ENCODE measurements at regions not wholly inside any gene's neighbourhood (a gene's known extent, or its start where the extent isn't known, plus 50 kb on each side); places are given as distances from the start of the nearest gene placed in this dataset.
"Not testable (repeated sequence)": the region's sequence is repeated elsewhere in the genome, so short reads cannot be mapped to it uniquely, and the experiment has no call there.

DNA sequence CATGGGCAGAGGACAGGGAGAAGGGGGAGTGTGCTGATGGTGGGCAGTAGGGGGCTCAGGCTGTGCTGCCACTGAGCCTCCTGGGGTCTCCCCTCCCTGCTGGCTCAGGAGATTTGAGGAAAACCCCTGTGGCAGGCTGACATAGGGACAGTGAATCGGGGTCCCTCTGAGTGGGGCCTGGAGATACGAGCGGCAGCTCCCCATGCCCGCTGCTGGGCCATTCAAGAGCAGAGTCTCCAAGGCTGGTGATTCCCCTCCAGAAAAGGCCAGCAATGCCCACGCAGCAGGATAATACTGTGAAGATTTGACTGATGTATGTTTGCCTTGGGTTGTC, 288.7 kb upstream of the SFSWAP start:
- no peaks in the 10 kb centered on the region for H3K27me3 ChIP-seq (ENCODE audit: control insufficient read depth in 3 of 3, insufficient read depth in 3 of 3, low read length in 3 of 3)
- H3K27ac ChIP-seq (ENCODE audit: low read depth in 1 of 3, low read length in 2 of 3), result no peak overlapping the region
- DNase-seq, result no peak
- no peak for FAIRE-seq
- H3K9me3 ChIP-seq (ENCODE audit: control insufficient read depth in 2 of 2, insufficient read depth in 1 of 2, low read depth in 1 of 2, low read length in 1 of 2), result peaks cover 0 to 8% of the 10 kb centered on the region in 2 donors
- no peaks in the 10 kb centered on the region for H3K4me1 ChIP-seq (ENCODE audit: control insufficient read depth in 3 of 3, insufficient read depth in 2 of 3, low read depth in 1 of 3, low read length in 2 of 3)
- 74 to 88% (median 86%) methylated on average over 5 of the region's 5 CpGs for WGBS, 3 donors
- no peak overlapping the region for H3K4me3 ChIP-seq (ENCODE audit: low read depth in 1 of 3, low read length in 3 of 3)
- H3K36me3 ChIP-seq (ENCODE audit: control insufficient read depth in 3 of 3, insufficient read depth in 2 of 3, low read depth in 1 of 3, low read length in 3 of 3), result no peaks in the 10 kb centered on the region

DNA sequence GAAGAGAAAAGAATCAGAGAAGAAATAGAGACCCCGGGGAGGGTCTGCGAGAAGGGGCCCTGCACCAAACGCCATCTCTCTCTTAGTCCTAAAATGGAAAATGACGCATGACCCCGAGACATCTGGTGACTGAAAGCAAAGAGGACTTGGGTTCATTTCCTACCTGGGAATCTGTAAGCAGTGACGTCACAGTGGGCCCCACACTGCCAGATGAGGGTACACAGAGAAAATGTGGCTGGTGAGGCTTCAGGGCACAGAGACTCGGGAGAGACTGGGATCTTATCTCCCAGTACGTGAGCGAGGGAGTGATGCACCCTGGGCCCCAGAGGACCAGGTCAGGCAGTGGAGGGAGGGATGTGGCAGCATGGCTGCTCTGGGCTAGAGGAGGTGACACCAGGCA, 288.1 kb upstream of the SFSWAP start:
- 71 to 82% (median 79%) methylated on average over 9 of the region's 9 CpGs for WGBS, 3 donors
- no peak for FAIRE-seq
- H3K9me3 ChIP-seq (ENCODE audit: control insufficient read depth in 2 of 2, insufficient read depth in 1 of 2, low read depth in 1 of 2, low read length in 1 of 2), result peaks cover 0 to 8% of the 10 kb centered on the region in 2 donors
- DNase-seq, result no peak
- H3K4me1 ChIP-seq (ENCODE audit: control insufficient read depth in 3 of 3, insufficient read depth in 2 of 3, low read depth in 1 of 3, low read length in 2 of 3), result no peaks in the 10 kb centered on the region
- no peak overlapping the region for H3K27ac ChIP-seq (ENCODE audit: low read depth in 1 of 3, low read length in 2 of 3)
- no peak overlapping the region for H3K4me3 ChIP-seq (ENCODE audit: low read depth in 1 of 3, low read length in 3 of 3)
- H3K36me3 ChIP-seq (ENCODE audit: control insufficient read depth in 3 of 3, insufficient read depth in 2 of 3, low read depth in 1 of 3, low read length in 3 of 3), result no peaks in the 10 kb centered on the region
- peaks cover 0 to 4% (median 0%) of the 10 kb centered on the region in 3 donors for H3K27me3 ChIP-seq (ENCODE audit: control insufficient read depth in 3 of 3, insufficient read depth in 3 of 3, low read length in 3 of 3)

DNA sequence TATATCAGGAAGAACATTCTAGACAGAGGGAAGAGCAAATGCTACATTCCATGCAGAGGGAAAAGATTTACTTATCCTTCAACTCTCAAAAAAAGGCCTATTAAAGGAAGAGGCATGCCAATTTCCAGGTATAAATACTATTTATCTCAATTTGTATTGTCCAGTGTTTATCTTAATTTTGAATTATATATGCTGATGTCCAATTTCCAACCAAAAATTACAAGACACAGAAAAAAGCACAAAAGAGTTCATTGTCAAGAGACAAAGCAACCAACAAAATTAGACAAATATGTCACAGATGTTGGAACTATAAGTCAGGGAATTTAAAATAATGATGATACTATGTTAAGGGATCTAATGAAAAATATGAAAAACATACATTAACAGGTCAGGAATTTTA, 286.6 kb upstream of the SFSWAP start:
- H3K27me3 ChIP-seq (ENCODE audit: control insufficient read depth in 3 of 3, insufficient read depth in 3 of 3, low read length in 3 of 3), result peaks cover 0 to 4% (median 0%) of the 10 kb centered on the region in 3 donors
- FAIRE-seq, result no peak
- H3K36me3 ChIP-seq (ENCODE audit: control insufficient read depth in 3 of 3, insufficient read depth in 2 of 3, low read depth in 1 of 3, low read length in 3 of 3), result no peaks in the 10 kb centered on the region
- no peak overlapping the region for H3K4me3 ChIP-seq (ENCODE audit: low read depth in 1 of 3, low read length in 3 of 3)
- no peak for DNase-seq
- H3K4me1 ChIP-seq (ENCODE audit: control insufficient read depth in 3 of 3, insufficient read depth in 2 of 3, low read depth in 1 of 3, low read length in 2 of 3), result no peaks in the 10 kb centered on the region
- H3K9me3 ChIP-seq (ENCODE audit: control insufficient read depth in 2 of 2, insufficient read depth in 1 of 2, low read depth in 1 of 2, low read length in 1 of 2), result peaks cover 0 to 8% of the 10 kb centered on the region in 2 donors
- no peak overlapping the region for H3K27ac ChIP-seq (ENCODE audit: low read depth in 1 of 3, low read length in 2 of 3)

DNA sequence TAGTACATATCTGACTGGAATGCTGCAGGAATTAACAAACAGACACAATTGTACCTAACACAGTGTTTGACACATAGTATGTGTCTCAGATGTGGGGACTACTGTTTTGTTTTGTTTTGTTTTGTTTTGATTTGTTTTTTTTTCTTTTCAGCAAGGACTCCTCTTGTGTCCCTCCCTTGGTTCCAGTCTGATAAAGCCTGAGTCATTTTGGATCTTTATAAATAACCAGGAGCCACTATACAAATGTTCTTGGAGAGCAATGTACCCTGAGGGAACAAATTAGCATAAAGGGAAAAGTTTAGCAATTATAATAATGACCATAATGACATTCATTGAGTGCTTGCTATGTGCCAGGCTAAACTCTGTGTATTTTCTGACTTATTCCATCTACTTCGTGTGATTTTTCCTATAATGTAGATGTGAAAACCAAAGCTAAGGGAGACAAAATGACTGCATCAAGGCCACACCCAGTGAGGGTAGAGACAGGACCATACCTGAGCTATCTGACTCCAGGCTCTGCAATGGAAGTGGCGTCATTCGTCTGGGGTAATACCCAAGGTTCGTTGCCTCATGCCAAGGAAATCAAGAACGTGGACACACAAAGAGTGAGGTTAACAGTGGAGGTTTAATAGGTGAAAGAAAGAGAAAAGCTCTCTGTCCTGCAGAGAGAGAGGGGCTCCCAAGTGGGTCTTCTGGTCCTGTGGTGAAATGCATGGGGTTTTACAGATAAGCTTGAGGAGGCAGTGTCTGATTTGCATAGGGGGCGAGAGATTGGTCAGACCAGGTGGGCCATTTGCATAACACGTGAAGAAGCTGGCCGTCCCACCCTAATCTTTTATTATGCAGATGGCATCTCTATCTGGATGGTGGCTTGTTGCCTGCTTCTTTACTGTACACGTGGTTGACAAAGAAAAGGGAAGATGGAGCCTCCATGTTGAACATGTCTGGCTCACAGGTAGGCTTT, 285.5 kb upstream of the SFSWAP start:
- peaks cover 0 to 8% of the 10 kb centered on the region in 2 donors for H3K9me3 ChIP-seq (ENCODE audit: control insufficient read depth in 2 of 2, insufficient read depth in 1 of 2, low read depth in 1 of 2, low read length in 1 of 2)
- no peak overlapping the region for H3K27ac ChIP-seq (ENCODE audit: low read depth in 1 of 3, low read length in 2 of 3)
- no peaks in the 10 kb centered on the region for H3K4me1 ChIP-seq (ENCODE audit: control insufficient read depth in 3 of 3, insufficient read depth in 2 of 3, low read depth in 1 of 3, low read length in 2 of 3)
- FAIRE-seq (no peak), DNase-seq (no peak)
- H3K36me3 ChIP-seq (ENCODE audit: control insufficient read depth in 3 of 3, insufficient read depth in 2 of 3, low read depth in 1 of 3, low read length in 3 of 3), result no peaks in the 10 kb centered on the region
- 77 to 83% (median 78%) methylated on average over 9 of the region's 9 CpGs for WGBS, 3 donors
- H3K27me3 ChIP-seq (ENCODE audit: control insufficient read depth in 3 of 3, insufficient read depth in 3 of 3, low read length in 3 of 3), result peaks cover 0 to 4% (median 0%) of the 10 kb centered on the region in 3 donors
- no peak overlapping the region for H3K4me3 ChIP-seq (ENCODE audit: low read depth in 1 of 3, low read length in 3 of 3)

DNA sequence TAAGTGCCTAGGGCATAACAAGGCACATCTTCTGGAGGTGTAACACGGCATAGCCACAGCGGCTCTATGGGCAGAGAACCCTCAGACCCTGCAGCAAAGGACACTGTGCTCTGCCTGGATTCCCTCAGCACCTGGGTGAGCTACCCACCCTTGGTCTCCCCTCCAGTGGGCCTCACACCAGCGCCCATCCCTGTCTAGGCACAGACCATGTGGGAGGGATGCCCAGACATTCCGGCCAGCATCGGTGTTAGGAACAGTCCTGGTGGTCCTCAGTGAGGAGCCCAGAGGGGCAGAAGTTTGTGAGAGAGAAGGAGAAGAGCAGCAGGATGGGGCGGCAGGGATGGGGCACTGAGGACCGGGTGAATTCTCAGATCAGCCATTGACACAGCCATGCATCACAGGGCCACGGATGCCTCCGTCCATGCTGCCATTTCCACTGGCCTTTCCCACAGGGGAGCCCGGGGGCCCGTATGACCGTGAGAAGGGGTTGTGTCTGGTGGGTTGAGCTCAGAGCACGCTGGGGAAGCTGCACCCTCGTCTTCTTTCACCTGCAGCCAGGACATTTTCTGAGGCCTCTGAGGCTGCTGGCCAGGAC, 282.7 kb upstream of the SFSWAP start:
- peaks cover 0 to 9% (median 0%) of the 10 kb centered on the region in 3 donors for H3K27me3 ChIP-seq (ENCODE audit: control insufficient read depth in 3 of 3, insufficient read depth in 3 of 3, low read length in 3 of 3)
- H3K9me3 ChIP-seq (ENCODE audit: control insufficient read depth in 2 of 2, insufficient read depth in 1 of 2, low read depth in 1 of 2, low read length in 1 of 2), result peaks cover 0 to 8% of the 10 kb centered on the region in 2 donors
- no peaks in the 10 kb centered on the region for H3K4me1 ChIP-seq (ENCODE audit: control insufficient read depth in 3 of 3, insufficient read depth in 2 of 3, low read depth in 1 of 3, low read length in 2 of 3)
- H3K4me3 ChIP-seq (ENCODE audit: low read depth in 1 of 3, low read length in 3 of 3), result no peak overlapping the region
- no peak for DNase-seq
- H3K36me3 ChIP-seq (ENCODE audit: control insufficient read depth in 3 of 3, insufficient read depth in 2 of 3, low read depth in 1 of 3, low read length in 3 of 3), result no peaks in the 10 kb centered on the region
- WGBS, 3 donors, result 58 to 72% (median 61%) methylated on average over 12 to 14 of the region's 14 CpGs
- FAIRE-seq, result no peak
- H3K27ac ChIP-seq (ENCODE audit: low read depth in 1 of 3, low read length in 2 of 3), result no peak overlapping the region

DNA sequence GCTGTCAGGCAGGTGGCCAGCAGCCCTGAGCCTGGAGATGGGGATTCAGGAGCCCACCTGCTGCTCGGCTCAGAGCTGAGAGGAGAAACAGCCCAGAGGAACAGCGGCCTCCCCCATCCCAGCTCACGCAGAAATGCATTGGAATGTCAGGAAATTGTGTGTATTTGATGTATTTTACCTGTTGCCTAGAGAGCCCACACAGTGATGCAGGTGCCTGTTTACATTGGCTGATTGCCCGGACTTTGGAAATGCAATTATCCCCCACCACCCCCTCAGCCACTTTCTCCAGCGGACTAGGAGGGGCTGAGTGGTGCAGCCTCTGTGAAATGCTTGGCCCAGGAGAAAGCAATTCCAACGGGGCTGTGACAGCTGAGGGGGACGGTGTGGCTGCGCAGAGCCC, 281.7 kb upstream of the SFSWAP start:
- WGBS, 3 donors, result 14 to 28% (median 18%) methylated on average over 3 to 4 of the region's 8 CpGs
- not testable (repeated sequence) for DNase-seq; H3K36me3 ChIP-seq (ENCODE audit: control insufficient read depth in 3 of 3, insufficient read depth in 2 of 3, low read depth in 1 of 3, low read length in 3 of 3); H3K27me3 ChIP-seq (ENCODE audit: control insufficient read depth in 3 of 3, insufficient read depth in 3 of 3, low read length in 3 of 3); H3K4me3 ChIP-seq (ENCODE audit: low read depth in 1 of 3, low read length in 3 of 3); H3K9me3 ChIP-seq (ENCODE audit: control insufficient read depth in 2 of 2, insufficient read depth in 1 of 2, low read depth in 1 of 2, low read length in 1 of 2); FAIRE-seq; H3K27ac ChIP-seq (ENCODE audit: low read depth in 1 of 3, low read length in 2 of 3); H3K4me1 ChIP-seq (ENCODE audit: control insufficient read depth in 3 of 3, insufficient read depth in 2 of 3, low read depth in 1 of 3, low read length in 2 of 3)

DNA sequence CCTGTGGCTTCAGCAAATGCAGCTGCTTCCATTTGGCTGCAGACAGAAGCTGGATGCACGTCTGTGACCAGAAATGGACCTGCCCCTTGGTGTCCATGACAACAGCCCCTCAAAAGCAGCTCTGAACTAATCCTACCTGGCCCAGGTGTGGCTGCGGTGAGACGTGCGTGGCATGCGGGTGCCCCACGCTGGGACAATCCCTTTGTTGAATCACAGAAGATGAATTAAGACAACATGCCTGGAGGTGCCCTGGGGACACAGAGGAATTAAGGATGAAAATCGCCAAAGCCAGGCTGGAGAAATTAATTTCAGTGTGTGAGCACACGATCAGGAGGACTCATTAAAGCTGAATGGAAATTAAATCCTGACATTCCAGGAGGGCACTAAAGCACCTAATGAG, 281.2 kb upstream of the SFSWAP start:
- not testable (repeated sequence) for H3K4me3 ChIP-seq (ENCODE audit: low read depth in 1 of 3, low read length in 3 of 3); H3K36me3 ChIP-seq (ENCODE audit: control insufficient read depth in 3 of 3, insufficient read depth in 2 of 3, low read depth in 1 of 3, low read length in 3 of 3); H3K27me3 ChIP-seq (ENCODE audit: control insufficient read depth in 3 of 3, insufficient read depth in 3 of 3, low read length in 3 of 3); DNase-seq; H3K4me1 ChIP-seq (ENCODE audit: control insufficient read depth in 3 of 3, insufficient read depth in 2 of 3, low read depth in 1 of 3, low read length in 2 of 3); FAIRE-seq; H3K9me3 ChIP-seq (ENCODE audit: control insufficient read depth in 2 of 2, insufficient read depth in 1 of 2, low read depth in 1 of 2, low read length in 1 of 2); H3K27ac ChIP-seq (ENCODE audit: low read depth in 1 of 3, low read length in 2 of 3)
- WGBS, 3 donors, result 14 to 45% (median 36%) methylated on average over 7 to 8 of the region's 8 CpGs

DNA sequence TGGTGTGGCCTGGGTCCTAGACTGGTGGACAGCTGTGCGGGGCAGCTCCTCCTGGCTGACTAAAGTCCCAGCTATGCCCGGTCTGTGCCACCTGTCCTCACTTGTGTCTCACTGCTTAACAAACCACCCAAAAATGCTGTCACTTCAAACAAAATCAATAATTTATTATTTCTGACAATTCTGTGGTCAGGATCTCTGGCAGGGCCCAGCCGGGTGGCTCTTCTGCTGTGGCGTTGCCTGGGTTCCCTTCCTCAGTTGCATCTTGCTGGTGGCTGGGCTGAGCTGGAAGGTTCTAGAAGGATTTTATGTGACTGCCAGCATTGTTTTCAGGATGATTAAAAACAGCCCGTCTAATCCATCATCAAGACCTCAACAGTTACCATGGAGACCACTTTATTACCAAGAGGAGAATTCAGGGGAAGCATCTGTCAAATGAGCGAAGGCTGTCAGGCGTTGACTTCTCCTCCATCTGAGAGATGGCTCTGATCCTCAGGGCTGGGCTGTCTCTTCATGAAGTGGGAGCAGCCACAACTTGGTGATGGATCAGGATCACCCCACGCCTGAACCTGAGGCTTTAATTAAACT, 280.6 kb upstream of the SFSWAP start:
- no peak overlapping the region for H3K4me3 ChIP-seq (ENCODE audit: low read depth in 1 of 3, low read length in 3 of 3)
- no peak for DNase-seq
- 67 to 75% (median 68%) methylated on average over 8 of the region's 8 CpGs for WGBS, 3 donors

More for the DNA sequence above, 280.6 kb upstream of the SFSWAP start:
- Histone ChIP-seq H3K27ac (ENCODE audit: low read depth in 1 of 3, low read length in 2 of 3) (no peak overlapping the region), H3K27me3 (ENCODE audit: control insufficient read depth in 3 of 3, insufficient read depth in 3 of 3, low read length in 3 of 3) (peaks cover 0 to 9% (median 0%) of the 10 kb centered on the region in 3 donors), H3K4me1 (ENCODE audit: control insufficient read depth in 3 of 3, insufficient read depth in 2 of 3, low read depth in 1 of 3, low read length in 2 of 3) (no peaks in the 10 kb centered on the region), H3K36me3 (ENCODE audit: control insufficient read depth in 3 of 3, insufficient read depth in 2 of 3, low read depth in 1 of 3, low read length in 3 of 3) (no peaks in the 10 kb centered on the region), H3K9me3 (ENCODE audit: control insufficient read depth in 2 of 2, insufficient read depth in 1 of 2, low read depth in 1 of 2, low read length in 1 of 2) (peaks cover 0 to 6% of the 10 kb centered on the region in 2 donors)
- no peak for FAIRE-seq
